Muscle of back (tissue), 3 donors: ENCODE measurements at regions not wholly inside any gene's neighbourhood (a gene's known extent, or its start where the extent isn't known, plus 50 kb on each side); places are given as distances from the start of the nearest gene placed in this dataset.
A peak's percentile ranks its signal among the peaks of the same experiment; 100 is the strongest.
"Not testable (repeated sequence)": the region's sequence is repeated elsewhere in the genome, so short reads cannot be mapped to it uniquely, and the experiment has no call there.

ENCODE experiments used
- DNase-seq, 3 donors: peaks; one replicate each; pipeline versions ENCODE4 v3.0.0 to v3.0.0-alpha.2; 2013

DNA sequence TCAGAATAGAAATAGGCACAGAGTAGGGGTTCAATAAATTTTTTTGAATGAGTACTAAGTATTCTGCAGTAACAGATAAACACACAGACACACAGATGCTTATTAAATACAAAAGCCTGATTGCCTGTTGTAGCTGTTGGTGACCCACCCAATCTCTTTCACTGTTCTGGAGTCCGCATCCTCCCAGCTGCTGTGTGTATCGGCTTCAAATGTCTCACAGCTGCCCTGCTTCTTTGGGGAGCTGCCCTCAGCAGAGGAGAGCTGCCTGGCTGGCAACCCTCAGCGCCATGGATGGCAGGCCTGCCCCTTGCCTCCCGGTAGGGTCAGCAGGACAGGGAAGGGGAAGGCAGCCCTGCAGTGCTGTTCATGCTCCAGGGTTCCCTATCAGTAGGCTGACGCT, 50.5 kb upstream of the PRNP start:
- no peak for DNase-seq

- DNase-seq, result no peak
Measured at GRCh38 chr20:4635342-4635741, 50.9 kb upstream of the PRNP start.

GRCh38 chr20:4633780-4634179, 52.5 kb upstream of the PRNP start:
- peak in 1 of 3 donors; percentile 52 for DNase-seq

DNA sequence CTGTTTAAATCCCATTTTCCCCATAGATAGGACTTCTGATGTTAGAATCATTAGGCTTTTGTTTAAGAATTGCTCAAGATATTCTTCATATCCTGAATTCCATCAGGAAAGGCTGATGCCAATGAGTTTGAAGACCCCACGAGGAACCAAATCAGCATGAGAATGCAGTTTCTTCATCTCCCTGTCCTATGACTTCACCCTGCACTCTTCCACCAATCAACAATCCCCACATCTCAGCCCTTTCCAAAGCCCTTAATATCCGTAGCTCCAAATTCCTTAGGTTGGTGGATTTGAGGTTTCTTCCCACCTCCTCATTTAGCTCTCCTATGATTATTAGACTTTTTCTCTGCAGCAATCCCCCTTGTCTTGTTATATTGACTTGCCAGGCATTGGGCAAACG, 52.9 kb upstream of the PRNP start:
- DNase-seq, result no peak

GRCh38 chr20:4632876-4633275, 53.4 kb upstream of the PRNP start:
- no peak for DNase-seq

- no peak for DNase-seq
Measured at GRCh38 chr20:4626228-4626627, 60.0 kb upstream of the PRNP start.

- DNase-seq, result no peak
Measured at GRCh38 chr20:4625687-4626086, 60.6 kb upstream of the PRNP start.

DNA sequence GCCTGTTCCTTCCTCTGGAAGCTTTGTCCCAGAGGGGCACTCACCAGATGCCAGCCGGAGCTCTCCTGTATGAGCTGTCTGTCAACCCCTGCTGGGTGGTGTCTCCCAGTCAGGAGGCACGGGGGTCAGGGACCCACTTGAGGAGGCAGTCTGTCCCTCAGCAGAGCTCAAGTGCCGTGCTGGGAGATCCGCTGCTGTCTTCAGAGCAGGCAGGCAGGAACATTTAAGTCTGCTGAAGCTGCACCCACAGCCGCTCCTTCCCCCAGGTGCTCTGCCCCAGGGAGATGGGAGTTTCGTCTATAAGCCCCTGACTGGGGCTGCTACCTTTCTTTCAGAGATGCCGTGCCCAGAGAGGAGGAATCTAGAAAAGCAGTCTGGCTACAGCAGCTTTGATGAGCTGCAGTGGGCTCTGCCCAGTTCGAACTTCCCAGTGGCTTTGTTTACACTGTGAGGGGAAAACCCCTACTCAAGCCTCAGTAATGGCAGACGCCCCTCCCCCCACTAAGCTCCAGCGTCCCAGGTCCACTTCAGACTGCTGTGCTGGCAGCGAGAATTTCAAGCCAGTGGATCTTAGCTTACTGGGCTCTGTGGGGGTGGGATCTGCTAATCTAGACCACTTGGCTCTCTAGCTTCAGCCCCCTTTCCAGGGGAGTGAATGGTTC, 61.5 kb upstream of the PRNP start:
- not testable (repeated sequence) for DNase-seq

DNA sequence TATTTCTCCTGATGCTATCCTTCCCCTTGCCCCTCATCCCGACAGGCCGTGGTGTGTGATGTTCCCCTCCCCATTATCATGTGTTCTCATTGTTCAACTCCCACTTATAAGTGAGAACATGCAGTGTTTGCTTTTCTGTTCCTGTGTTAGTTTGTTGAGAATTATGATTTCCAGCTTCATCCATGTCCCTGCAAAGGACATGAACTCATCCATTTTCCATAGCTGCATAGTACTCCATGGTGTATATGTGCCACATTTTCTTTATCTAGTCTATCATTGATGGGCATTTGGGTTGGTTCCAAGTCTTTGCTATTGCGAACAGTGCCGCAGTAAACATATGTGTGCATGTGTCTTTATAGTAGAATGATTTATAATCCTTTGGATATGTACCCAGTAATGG, 67.1 kb upstream of the PRNP start:
- not testable (repeated sequence) for DNase-seq

- DNase-seq, result no peak
Measured at GRCh38 chr20:4617484-4617883, 68.8 kb upstream of the PRNP start.

GRCh38 chr20:4617019-4617418, 69.2 kb upstream of the PRNP start:
- no peak for DNase-seq

DNA sequence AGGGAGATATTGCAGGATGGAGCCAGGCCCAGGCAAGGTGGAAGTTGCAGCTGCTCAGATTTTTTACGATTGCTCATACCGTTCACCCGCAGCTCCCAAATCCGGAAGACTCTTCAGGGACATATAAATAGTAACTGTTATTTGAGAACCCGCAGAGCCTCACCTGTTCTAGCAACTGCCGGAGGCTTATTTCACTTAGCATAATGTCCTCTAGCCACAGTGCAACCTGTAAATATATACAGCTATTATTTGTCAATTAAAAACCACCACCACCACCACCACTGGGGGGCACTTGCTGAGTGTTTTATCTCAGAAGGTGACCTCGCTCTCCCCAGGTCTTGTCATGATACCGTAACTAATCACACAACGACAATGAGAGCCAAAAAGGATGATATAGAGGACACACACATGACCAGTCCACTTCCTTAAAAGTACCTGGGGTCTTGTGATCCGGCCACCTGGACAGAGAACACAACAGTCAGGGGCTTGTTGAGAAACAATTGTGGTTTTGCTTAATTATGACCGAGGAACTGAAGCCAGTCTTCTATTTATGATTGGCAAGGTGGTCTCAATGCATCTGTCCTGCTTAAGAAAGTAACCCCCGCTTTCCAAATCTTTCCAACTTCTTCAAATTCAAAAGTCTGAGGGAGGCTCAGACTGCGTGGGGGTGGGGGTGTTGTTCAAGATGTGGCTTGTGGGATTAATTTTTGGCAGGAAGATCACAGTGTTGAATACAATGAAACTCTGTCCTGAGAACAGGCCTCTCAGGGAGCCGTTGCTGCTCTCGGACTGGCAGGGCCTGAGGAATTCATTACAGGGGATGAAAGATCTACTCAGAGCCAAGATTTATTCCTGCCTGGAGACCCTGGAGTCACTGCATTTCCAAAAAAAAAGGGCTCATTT, 72.3 kb upstream of the PRNP start:
- DNase-seq, result peak; percentile 42 to 62 (median 48)

GRCh38 chr20:4613184-4613583, 73.1 kb upstream of the PRNP start:
- DNase-seq, result peak in 2 of 3 donors; percentile 27 to 35

GRCh38 chr20:4610871-4611270, 75.4 kb upstream of the PRNP start:
- DNase-seq, result no peak

DNA sequence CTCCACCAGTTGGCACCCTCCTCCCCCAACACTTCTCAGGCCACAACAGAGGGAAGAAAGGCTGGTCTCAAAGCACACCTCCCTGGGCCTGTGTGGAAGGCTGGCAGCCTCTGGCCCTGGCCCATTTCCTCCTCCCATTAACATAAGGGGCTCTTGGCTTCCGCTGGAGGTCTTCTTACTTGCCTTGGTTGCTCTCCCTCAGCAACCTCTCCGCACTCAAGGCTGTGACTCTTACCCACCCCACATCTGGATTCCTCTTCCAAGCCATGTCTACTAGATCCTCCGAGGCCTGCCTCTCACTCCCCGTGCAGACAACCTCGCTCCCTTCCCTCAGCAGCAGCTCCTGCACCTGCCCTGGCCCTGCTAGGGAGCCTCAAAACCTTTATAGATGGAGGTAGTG, 76.7 kb upstream of the PRNP start:
- DNase-seq, result no peak

- no peak for DNase-seq
Measured at GRCh38 chr20:4608861-4609260, 77.4 kb upstream of the PRNP start.

- peak; percentile 58 to 79 (median 72) for DNase-seq
Measured at GRCh38 chr20:4607287-4607713, 79.0 kb upstream of the PRNP start.

DNA sequence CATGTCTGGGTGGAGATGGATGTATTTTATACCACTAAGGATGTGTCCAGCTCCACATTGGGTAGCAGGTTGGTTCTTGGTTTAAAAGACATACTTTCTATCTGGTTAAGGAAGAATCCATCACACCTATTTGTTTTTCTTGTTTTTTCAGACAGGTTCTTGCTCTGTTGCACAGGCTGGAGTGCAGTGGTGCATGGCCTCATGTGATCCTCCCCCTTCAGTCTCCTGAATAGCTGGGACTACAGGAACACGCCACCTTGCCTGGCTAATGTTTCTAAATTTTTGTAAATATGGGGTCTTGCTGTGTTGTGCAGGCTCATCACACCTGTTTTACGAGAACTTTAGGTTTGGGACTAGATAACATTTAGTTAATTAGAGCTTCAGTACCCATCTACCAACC, 80.2 kb upstream of the PRNP start:
- DNase-seq, result no peak

- DNase-seq, result no peak
Measured at GRCh38 chr20:4605166-4605565, 81.1 kb upstream of the PRNP start.

DNA sequence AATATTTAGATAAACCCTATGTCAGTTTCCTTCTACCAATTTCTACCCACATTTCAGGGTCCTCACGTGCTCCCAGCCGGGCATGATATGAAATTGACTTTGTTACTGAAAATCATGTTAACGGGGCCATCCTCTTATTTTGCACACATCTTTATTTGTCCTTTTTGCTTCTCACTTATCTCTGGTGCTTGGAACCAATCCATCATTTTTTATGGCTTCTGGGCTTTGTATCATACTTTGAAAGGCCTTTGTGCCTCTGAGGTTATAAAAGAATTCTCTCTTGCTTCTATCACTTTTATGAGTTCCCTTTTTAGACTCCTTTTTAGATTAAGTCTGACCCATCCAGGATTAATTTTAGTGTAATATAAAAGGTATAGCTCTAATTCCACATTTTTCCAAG, 81.7 kb upstream of the PRNP start:
- no peak for DNase-seq

GRCh38 chr20:4603724-4604123, 82.5 kb upstream of the PRNP start:
- DNase-seq, result no peak

DNA sequence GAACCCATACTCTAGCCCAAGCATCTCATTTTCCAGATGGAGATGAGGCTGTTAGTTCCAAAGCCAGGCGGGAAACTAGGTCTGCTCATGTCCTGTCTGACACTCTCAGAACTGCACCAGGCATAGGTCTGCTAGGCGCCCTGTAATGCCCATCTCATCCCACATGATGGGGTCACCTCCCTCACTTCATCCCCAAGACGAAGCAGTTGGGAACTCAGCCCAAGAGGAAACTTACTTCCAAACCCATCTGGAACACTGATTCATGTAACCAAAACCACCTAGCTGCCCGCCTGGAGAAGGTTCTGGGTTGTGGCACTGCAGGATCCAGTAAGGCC, 84.0 kb upstream of the PRNP start:
- DNase-seq, result no peak

DNA sequence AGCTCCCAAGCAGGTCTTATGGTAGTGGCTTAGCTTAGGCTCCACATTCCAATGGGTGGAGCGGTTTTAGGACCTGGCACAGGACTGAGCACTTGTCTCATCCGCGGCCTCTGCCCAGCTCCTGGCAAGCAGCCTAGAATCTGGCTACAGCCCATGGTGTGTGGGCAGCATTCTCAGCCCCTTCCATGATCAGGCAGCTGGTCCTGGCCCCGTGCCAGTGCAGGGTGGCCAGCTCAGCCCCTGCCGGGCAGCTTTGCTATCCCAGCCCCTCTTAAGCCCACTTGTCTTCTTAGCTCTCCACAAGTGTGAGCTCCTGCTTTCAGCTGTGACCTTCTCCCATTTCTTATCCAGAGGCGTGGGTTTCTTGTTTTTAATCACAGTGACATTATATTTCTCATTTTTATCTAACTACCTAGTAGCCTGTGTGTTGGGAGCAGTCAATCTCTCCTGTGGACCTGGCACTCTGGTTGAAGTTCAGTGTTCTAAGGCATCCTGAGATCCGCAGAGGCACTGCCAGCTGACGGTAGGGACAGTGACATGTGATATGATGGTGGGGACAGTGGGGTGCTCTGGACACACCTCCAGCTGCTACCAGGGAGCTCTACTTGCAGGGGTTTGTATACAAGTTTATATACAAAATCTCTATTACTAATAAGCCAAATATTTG, 84.5 kb upstream of the PRNP start:
- DNase-seq, result peak; percentile 76 to 79 (median 77)
